Myocyte (in vitro differentiated cells): ENCODE measurements at regions not wholly inside any gene's neighbourhood (a gene's known extent, or its start where the extent isn't known, plus 50 kb on each side); places are given as distances from the start of the nearest gene placed in this dataset.

ENCODE experiments used
- DNase-seq: peaks from one replicate; pipeline ENCODE4 v3.0.0-alpha.2; 2012; ENCODE audit warnings: low read depth

- peak; percentile 53 for DNase-seq
Measured at GRCh38 chrX:36436361-36436760, 516.8 kb downstream of the CFAP47 start.

- no peak for DNase-seq
Measured at GRCh38 chrX:36443007-36443406, 523.5 kb downstream of the CFAP47 start.

- DNase-seq: no peak
Measured at GRCh38 chrX:36445566-36445965, 526.0 kb downstream of the CFAP47 start.

GRCh38 chrX:36462142-36462541 lies 542.6 kb downstream of the CFAP47 start:
- DNase-seq: no peak

- no peak for DNase-seq
Measured at GRCh38 chrX:36480441-36480990, 527.6 kb upstream of the FAM47C start.

GRCh38 chrX:36501169-36501702 lies 506.9 kb upstream of the FAM47C start:
- DNase-seq: no peak

- DNase-seq: no peak
Measured at GRCh38 chrX:36504625-36505024, 503.5 kb upstream of the FAM47C start.

- no peak for DNase-seq
Measured at GRCh38 chrX:36508042-36508441, 500.1 kb upstream of the FAM47C start.

- no peak for DNase-seq
Measured at GRCh38 chrX:36510736-36511135, 497.4 kb upstream of the FAM47C start.

GRCh38 chrX:36528661-36529060 lies 479.5 kb upstream of the FAM47C start:
- no peak for DNase-seq

- DNase-seq: no peak
Measured at GRCh38 chrX:36534900-36535299, 473.3 kb upstream of the FAM47C start.

- no peak for DNase-seq
Measured at GRCh38 chrX:36543499-36543898, 464.7 kb upstream of the FAM47C start.

- no peak for DNase-seq
Measured at GRCh38 chrX:36562986-36563385, 445.2 kb upstream of the FAM47C start.

GRCh38 chrX:36568946-36569345 lies 439.2 kb upstream of the FAM47C start:
- DNase-seq: peak; percentile 2

- no peak for DNase-seq
Measured at GRCh38 chrX:36573720-36574119, 434.4 kb upstream of the FAM47C start.

GRCh38 chrX:36575670-36576069 lies 432.5 kb upstream of the FAM47C start:
- no peak for DNase-seq

- no peak for DNase-seq
Measured at GRCh38 chrX:36577006-36577405, 431.2 kb upstream of the FAM47C start.

- DNase-seq: no peak
Measured at GRCh38 chrX:36581030-36581429, 427.1 kb upstream of the FAM47C start.

- peak; percentile 7 for DNase-seq
Measured at GRCh38 chrX:36583674-36584073, 424.5 kb upstream of the FAM47C start.

- no peak for DNase-seq
Measured at GRCh38 chrX:36609616-36610585, 398.3 kb upstream of the FAM47C start.

- no peak for DNase-seq
Measured at GRCh38 chrX:36626898-36627297, 381.3 kb upstream of the FAM47C start.

GRCh38 chrX:36640232-36640631 lies 367.9 kb upstream of the FAM47C start:
- DNase-seq: no peak

GRCh38 chrX:36642052-36642451 lies 366.1 kb upstream of the FAM47C start:
- no peak for DNase-seq
